HG03039 (cell line): ENCODE measurements at regions not wholly inside any gene's neighbourhood (a gene's known extent, or its start where the extent isn't known, plus 50 kb on each side); places are given as distances from the start of the nearest gene placed in this dataset.
"Not testable (repeated sequence)": the region's sequence is repeated elsewhere in the genome, so short reads cannot be mapped to it uniquely, and the experiment has no call there.

Experiments
- ATAC-seq: cut with Tn5 transposase; IDR thresholded peaks from one replicate; pipeline ENCODE4 v1.9.1; 2021; ENCODE audit warnings: mild to moderate bottlenecking, moderate library complexity; ENCODE audit not compliant: unreplicated experiment

- ATAC-seq: not testable (repeated sequence)
Measured at GRCh38 chr16:33710696-33711087, 251.3 kb downstream of the TP53TG3F start.

- not testable (repeated sequence) for ATAC-seq
Measured at GRCh38 chr16:33711616-33712015, 252.2 kb downstream of the TP53TG3F start.

GRCh38 chr16:33712308-33712707 is 252.9 kb downstream of the TP53TG3F start:
- ATAC-seq: not testable (repeated sequence)

DNA sequence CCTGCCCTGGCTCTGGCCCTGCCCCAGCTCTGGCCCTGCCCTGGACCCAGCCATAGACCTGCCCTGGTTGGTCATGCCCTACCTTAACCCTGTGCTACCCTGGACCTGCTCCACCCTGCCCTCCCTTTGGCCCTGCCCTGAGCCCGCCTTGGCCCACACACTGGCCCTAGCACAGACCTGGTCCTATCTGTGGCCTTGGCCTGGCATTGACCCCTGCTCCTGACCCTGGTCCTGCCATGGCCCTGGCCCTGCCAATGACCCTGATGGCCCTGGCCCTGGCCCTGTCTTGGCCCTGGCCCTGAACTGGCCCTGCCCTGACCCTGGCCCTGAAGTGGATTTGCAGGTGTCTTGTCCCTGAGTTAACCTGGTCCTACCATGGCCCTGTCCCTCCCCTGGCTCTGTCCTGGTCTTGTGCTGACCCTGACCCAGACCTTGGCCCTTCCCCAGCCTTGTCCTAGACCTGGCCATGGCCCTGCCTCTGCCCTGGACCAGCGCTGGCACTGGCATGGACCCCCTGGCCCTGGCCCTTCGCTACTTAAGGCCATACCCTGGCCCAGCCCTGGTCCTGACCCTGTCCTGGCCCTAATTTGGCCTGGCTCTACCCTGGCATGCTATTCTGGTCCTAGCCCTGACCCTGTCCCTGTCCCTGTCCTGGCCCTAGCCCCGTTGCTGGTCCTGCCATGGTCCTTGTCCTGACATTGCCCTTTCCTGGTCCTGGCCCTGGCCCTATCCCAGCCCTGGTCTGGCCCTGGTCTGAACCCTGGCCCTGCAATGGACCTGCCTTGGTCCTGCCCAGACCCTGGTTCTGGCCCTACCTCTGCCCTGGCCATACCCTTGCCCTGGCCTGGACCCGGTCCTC is 253.7 kb downstream of the TP53TG3F start:
- ATAC-seq: not testable (repeated sequence)

GRCh38 chr16:33713710-33714538 is 254.5 kb downstream of the TP53TG3F start:
- ATAC-seq: not testable (repeated sequence)

- not testable (repeated sequence) for ATAC-seq
Measured at GRCh38 chr16:33731167-33731566, 271.8 kb downstream of the TP53TG3F start.

DNA sequence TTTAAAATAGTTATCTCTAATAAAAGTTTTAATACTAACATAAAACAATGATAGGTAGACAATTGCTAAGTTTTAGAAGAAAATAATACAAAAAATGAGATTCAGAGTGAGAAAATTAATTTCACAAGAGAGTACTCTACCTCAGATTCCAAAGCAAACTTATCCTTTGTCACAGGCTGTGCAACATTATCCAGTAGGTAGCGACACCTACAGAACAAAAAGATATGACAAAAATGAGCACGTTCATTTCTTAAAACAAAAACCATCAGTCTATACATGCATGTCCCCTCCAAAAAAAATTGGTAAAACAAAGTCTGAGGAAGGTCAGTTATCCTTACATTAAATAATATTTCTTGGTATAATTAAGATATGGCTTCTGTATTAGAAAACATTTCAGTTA is 275.2 kb downstream of the TP53TG3F start:
- not testable (repeated sequence) for ATAC-seq

DNA sequence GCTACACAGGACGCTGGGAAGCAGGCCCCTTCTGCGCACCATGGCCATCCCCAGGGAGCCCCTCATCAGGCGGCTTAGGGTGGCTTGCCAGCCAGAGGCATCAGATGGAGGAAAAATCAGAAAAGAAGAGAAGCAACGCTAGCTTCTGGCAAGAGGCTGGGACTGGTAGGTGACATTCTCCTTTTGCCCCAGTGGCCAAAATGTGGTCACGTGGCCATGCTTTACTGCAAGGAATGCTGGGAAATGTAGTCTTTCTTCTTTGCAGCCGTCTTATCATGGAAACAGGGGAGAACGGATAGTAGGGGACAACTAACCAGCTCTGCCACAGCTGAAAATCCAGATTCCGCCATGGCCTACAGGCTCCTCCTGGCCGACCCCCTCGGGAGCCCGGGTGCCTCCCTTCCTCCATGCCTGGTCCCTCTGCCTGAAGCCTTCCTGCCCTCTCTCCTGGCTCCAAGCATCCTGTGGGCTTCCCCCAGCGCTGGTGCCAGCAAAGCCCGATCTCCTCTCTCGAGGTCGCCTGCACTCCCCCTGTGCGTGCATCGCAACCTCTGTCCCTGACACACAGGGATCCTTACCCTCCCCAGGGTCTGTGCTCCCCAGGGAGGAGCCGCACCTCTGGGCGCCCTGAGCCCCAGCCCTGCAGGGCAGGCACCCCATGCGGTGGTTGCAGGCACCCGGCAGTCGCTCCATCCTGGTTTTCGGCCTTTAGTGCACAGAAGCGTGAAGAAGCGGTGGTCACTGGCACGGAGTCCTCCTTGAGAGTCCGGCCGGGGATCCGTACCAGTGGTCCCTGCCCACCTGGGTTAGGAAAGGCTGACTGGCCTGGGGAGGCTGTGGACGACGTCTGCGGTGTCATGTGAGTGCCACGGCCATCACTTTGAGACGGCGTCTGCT is 307.7 kb downstream of the TP53TG3F start:
- not testable (repeated sequence) for ATAC-seq

DNA sequence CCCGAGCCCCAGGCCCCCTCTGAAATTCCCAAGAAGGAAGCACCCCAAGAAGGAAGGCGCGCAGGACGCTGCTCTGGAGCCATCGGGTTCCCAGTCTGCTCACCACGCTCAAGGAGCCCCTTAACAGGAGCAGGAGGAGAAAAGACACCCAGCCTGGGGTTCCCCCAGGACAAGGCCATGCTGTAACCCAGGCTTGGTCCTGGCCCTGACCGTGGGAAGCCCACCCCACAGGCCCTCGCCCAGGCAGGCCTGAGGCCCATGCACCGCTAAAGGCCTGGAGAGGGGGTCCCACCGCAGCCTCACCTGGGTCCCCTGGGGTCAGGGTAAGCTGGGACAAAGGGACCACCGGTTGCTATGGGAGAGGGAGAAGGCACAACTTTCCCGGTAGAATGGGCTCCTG is 309.3 kb downstream of the TP53TG3F start:
- not testable (repeated sequence) for ATAC-seq

DNA sequence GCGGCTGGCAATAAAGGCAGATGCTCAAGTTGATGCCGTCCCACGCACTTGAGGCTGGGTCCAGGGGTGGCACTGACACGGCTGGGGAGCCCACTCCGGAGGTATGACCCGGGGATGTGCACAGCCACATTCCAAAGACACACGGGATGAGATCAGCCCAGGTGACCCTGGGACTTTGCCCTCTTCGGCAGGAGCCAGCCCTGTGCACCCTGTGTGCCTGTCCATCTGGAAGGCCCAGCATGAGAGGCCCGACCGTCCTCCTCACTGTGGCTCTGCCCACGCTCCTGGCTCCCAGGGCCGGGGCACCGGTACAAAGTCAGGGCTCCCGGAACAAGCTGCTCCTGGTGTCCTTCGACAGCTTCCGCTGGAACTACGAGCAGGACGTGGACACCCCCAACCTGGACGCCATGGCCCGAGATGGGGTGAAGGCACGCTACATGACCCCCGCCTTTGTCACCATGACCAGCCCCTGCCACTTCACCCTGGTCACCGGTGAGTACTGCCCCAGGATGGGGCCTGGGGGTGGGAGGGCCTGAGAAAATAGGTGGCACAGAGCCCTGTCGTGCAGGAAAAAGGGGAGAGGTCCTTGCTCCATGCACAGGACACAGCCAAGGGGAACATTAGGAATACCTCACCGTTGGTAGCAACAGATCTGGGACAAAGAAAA is 309.9 kb downstream of the TP53TG3F start:
- ATAC-seq: not testable (repeated sequence)

- not testable (repeated sequence) for ATAC-seq
Measured at GRCh38 chr16:33770478-33770877, 311.1 kb downstream of the TP53TG3F start.

DNA sequence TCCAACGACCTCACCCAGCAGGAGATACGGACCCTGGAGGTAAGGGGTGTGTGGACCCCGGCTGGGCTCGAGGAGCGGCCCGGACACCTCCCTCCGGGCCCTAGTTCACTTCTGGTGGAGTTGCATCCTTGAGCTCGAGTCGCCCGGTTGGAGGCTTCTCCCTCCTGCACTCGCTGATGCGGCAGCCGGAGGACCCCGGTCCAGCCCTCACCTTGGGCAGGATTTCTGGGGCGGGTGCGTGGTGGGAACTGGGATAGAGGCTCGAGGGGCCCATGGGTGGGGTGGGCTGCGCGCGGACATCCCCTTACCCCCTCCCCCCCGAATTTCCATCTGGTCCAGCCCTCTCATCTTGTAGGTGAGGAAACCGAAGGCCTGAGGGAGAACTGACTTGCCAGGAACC is 311.8 kb downstream of the TP53TG3F start:
- not testable (repeated sequence) for ATAC-seq

DNA sequence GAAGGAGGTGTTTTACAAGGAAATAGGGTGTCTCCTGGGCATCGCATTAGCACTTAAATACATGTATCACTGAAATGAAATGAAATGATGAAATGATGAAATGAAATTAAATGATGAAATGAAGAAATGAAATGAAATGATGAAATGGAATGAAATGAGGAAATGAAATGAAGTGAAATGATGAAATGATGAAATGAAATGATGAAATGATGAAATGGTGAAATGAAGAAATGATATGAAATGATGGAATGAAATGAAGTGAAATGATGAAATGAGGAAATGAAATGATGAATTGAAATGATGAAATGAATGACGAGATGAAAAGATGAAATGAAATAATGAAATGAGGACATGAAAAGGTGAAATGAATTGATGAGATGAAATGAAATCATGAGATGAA is 314.6 kb downstream of the TP53TG3F start:
- not testable (repeated sequence) for ATAC-seq

- not testable (repeated sequence) for ATAC-seq
Measured at GRCh38 chr16:33774724-33775123, 315.3 kb downstream of the TP53TG3F start.

GRCh38 chr16:33816328-33816944 is 357.0 kb downstream of the TP53TG3F start:
- not testable (repeated sequence) for ATAC-seq

GRCh38 chr16:33824736-33825135 is 365.3 kb downstream of the TP53TG3F start:
- ATAC-seq: not testable (repeated sequence)

- not testable (repeated sequence) for ATAC-seq
Measured at GRCh38 chr16:33827522-33827921, 368.1 kb downstream of the TP53TG3F start.

- ATAC-seq: not testable (repeated sequence)
Measured at GRCh38 chr16:33839157-33839556, 379.7 kb downstream of the TP53TG3F start.

DNA sequence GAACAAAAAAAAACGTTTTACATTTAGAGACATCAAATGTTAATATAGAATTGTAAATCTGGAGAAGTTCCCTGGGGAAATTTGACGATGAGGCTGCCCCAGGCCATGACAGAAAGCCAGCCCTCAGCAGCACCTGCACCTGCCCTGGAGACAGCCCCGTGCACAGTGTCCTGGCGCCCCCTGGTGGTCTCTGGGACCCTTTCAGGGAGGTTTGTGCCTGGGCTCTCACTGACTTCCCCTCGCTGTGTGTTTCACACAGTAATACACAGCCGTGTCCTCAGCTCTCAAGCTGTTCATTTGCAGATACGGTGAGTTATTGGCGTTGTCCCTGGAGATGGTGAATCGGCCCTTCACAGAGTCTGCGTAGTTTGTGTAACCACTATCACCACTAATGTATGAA is 385.1 kb downstream of the TP53TG3F start:
- not testable (repeated sequence) for ATAC-seq
